GM12874 (cell line): ENCODE measurements at regions not wholly inside any gene's neighbourhood (a gene's known extent, or its start where the extent isn't known, plus 50 kb on each side); places are given as distances from the start of the nearest gene placed in this dataset.

Source experiments
- CTCF ChIP-seq: IDR thresholded peaks from 2 replicates; pipeline ENCODE4 v1.5.1; 2011; ENCODE audit warnings: low read depth, mild to moderate bottlenecking, control low read depth, low read length, moderate library complexity; ENCODE audit not compliant: insufficient read depth

- TF ChIP-seq CTCF = no peak
These were observed 162.0 kb upstream of the CNTN6 start for GRCh38 chr3:930866-931265.

GRCh38 chr3:933326-933725, 159.5 kb upstream of the CNTN6 start:
- no peak for TF ChIP-seq CTCF

- no peak for TF ChIP-seq CTCF
These were observed 148.0 kb upstream of the CNTN6 start for GRCh38 chr3:944786-945185.

GRCh38 chr3:945738-946137, 147.1 kb upstream of the CNTN6 start:
- no peak for TF ChIP-seq CTCF

GRCh38 chr3:952906-953305, 139.9 kb upstream of the CNTN6 start:
- no peak for TF ChIP-seq CTCF

- TF ChIP-seq CTCF = no peak
These were observed 129.6 kb upstream of the CNTN6 start for GRCh38 chr3:963255-963654.

- TF ChIP-seq CTCF = no peak
These were observed 129.1 kb upstream of the CNTN6 start for GRCh38 chr3:963755-964154.

GRCh38 chr3:965826-966225, 127.0 kb upstream of the CNTN6 start:
- TF ChIP-seq CTCF = no peak
